ENCODE measurements at regions not wholly inside any gene's neighbourhood (a gene's known extent, or its start where the extent isn't known, plus 50 kb on each side); places are given as distances from the start of the nearest gene placed in this dataset.
A peak's percentile ranks its signal among the peaks of the same experiment; 100 is the strongest.

- no peak for DNase-seq
Observed at GRCh38 chr11:10358696-10359095, 53.8 kb downstream of the ADM start.

- DNase-seq = no peak
Observed at GRCh38 chr11:10359171-10359570, 54.3 kb downstream of the ADM start.

GRCh38 chr11:10360835-10361234 lies 56.0 kb downstream of the ADM start:
- no peak for DNase-seq

- DNase-seq = no peak
Observed at GRCh38 chr11:10365045-10365444, 60.2 kb downstream of the ADM start.

DNA sequence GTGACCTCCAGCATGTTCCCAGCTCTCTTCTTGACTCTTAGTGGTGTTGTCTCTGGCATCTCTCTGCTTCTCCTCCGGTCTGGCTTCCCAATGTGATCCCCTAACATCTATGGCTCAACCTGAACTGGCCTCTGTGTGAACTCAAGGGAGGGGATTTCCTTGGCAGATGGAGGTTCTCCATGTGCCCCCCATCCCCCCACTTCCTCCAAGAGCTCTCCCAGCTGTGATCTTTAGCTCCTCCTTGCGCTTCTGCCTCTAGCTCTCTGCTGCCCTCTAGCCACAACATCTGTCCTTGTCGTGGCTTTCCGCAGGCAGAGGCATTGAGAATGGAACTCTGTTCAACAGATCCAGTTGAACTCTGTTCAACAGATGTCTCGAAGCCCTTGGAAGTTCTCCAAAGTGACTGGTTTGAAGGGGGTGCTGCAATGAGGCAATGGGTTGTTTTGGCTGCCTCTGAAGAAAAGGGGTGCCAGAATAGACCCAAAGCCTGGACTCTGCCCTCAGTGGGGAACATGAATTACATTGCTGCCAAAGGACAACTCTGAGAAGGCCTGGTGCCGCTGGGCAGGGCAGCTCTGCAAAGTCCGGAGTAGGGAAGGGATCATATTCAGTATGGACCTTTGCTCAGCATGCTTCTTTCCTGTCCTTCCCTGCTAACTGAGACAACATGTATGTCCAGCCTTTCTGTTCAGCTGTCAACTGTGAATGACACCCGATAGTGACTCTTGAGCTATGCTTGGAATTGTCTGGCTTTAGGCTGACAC lies 61.9 kb downstream of the ADM start:
- peak; percentile 77 for DNase-seq

GRCh38 chr11:10371926-10372641 lies 67.2 kb downstream of the ADM start:
- DNase-seq = no peak

DNA sequence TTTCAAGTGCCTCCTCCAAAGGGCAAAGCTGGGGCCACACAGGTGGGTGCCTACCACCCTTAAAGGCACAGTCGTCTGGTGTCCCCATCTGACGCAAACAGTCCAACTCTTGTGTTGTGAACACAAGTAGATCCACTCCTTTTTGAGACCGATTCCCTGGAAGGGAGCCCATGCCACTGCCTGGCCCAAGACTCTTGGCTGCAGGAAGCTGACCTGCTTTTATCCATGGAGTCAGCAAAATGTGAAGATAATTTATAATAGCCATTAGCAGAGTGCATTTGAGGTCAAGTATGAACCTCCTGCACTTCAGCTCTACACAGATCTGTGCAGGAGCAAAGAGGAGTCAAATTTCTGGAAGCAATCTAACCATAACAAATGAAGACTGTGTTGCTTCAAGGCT lies 68.5 kb downstream of the ADM start:
- no peak for DNase-seq

GRCh38 chr11:10373929-10374328 lies 69.1 kb downstream of the ADM start:
- DNase-seq = no peak

GRCh38 chr11:10374386-10374785 lies 69.5 kb downstream of the ADM start:
- DNase-seq = no peak

DNA sequence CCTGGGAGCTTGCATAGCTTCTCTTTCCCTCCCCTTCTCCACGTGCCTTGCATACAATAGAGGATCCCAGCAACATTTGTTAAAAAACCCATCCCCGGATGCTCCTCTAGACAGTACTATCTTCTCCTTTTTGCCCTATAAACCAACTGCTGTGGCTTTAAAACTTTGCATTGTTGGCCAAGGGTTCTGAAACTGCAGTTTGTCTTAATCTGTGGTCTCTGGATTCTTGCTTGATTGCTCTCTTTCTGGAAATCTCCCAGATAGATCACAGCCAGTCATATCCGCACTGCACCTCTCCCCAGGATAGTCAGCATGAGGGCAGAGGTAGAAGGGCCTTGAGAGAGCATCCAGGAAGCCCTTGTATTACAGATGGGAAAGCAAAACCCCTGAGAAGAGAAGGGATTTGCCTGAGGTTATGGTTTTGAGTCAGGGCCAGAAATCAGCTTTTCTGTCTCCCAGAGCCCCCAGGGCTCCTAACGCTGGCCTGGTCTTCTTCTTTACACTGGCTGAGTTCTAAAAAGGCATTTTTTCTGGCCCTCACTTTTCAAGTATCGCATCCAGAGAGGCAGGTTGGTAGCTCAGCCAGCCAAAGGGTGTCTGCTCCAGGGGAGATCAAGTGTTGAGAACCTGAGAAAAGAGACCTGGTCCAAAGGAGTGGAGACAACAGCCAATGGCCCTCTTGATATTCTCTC lies 70.6 kb downstream of the ADM start:
- no peak for DNase-seq

- DNase-seq = no peak
Observed at GRCh38 chr11:10376061-10376460, 71.2 kb downstream of the ADM start.

GRCh38 chr11:10377183-10377582 lies 72.3 kb downstream of the ADM start:
- no peak for DNase-seq

GRCh38 chr11:10378362-10378761 lies 73.5 kb downstream of the ADM start:
- no peak for DNase-seq

DNA sequence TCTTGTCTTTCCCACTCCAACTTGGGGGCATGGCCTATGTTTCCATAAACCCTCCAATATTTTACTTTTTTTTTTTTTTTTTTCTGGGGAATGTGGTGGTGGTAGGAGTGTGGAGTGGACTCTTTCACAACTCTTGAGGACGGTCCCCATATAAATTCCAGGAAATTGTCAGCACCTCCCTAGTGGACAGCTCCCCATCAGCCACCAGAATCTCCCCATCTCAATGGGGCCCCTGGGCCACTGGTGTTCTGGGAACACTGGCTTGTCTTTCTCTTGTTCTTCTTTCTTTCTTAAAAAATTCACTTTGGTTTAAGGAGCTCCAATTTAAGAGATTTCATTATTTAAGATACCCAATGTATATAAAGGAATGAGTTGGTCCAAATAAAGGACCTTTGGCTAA lies 74.1 kb downstream of the ADM start:
- DNase-seq = no peak

- DNase-seq = no peak
Observed at GRCh38 chr11:10379426-10379825, 74.6 kb downstream of the ADM start.

DNA sequence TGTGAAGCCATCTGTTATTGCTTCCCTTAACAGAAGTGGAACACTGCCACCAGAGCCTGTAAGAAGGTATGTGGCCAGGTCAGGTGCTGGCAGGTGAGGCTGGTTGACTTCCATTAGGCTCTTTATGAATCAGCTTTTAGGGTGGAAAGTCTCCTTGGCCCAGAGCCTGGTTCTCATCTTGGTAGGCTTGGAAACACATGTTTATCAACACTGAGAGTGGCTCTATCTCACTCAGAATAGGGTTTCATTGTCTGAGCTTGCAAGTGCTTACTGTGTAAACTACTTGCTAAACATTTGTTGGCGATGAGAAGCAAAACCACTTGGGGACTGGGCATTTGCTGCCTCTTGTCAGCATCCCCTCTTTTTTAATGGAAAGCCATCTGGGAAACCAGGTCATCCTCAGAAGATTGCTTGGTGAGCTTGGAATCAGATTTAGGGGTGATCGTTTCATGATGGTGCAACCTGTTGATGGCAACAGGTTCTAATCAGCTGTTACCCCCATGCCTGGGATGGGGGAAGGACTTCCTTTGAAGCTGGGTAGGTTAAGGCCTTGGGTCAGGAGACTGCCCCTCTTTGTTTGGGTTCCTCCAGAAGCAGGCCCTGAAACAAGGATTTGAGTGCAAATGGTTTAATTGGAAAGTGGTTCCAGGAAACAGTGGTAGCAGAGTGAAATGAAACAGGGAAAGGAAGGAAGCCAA lies 75.0 kb upstream of the AMPD3 start:
- DNase-seq = no peak

GRCh38 chr11:10380921-10381320 lies 74.1 kb upstream of the AMPD3 start:
- no peak for DNase-seq

DNA sequence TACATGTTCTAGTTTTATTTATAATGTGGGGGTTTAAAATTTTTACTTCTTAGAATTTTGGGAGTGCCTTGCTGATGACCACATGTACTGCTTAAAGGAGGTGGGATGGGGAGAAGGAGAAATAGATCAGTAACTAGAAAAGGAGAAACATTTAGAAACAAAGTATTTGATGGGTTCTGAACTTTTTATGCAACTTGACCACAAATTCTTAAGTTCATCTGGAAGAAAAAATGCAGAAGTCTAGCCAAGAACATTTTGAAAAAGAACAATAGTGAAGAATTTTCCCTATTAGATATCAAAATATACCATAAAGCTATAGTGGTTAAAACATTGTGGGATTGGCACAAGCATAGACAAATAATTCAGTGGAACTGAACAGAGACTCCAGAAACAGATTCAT lies 73.3 kb upstream of the AMPD3 start:
- DNase-seq = no peak

GRCh38 chr11:10382518-10382917 lies 72.5 kb upstream of the AMPD3 start:
- no peak for DNase-seq

GRCh38 chr11:10385696-10386095 lies 69.4 kb upstream of the AMPD3 start:
- DNase-seq = no peak

DNA sequence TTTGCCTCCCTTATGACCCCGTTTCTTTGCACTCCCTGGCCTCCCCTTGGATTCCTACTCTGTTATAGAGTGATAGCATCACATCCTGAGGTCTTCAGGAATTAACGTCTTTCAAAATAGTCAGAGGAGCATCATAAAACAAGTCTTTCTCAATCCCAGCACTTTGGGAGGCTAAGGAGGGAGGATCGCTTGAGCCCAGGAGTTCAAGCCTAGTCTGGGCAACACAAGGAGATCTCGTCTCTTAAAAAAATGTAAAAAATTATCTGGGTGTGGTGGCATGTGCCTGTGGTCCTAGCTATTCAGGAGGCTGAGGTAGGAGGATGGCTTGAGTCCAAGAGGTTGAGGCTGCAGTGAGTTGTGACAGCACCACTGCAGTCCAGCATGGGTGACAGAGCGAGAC lies 68.7 kb upstream of the AMPD3 start:
- no peak for DNase-seq

DNA sequence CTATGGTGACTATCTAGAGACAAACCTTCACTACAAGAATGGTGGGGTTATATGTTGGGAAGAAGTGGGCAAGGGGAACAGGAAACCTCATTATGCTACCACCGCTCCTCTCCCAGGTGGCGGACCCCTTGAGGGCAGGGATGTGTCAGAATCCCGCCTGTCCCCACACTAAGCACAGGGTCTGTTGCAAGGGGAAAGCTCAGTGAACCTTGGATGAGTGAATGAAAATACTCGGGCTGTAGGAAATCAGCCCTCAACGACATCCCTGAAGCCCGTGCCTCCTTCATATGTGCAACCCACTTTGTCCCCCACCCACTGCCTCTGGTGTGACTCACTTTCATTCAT lies 68.2 kb upstream of the AMPD3 start:
- DNase-seq = no peak

All from activated effector memory CD4-positive, alpha-beta T cell treated with anti-CD3 and anti-CD28 coated beads, Interleukin-2, amount 50 U/mL, for 16 hours (primary cell).